Natural killer cell treated with Interleukin-12 subunit alpha and Interleukin-12 subunit beta and Interleukin-15 and Interleukin-18, amount 100 ng/mL, for 72 hours (primary cell): ENCODE measurements at regions not wholly inside any gene's neighbourhood (a gene's known extent, or its start where the extent isn't known, plus 50 kb on each side); places are given as distances from the start of the nearest gene placed in this dataset.
"Not testable (repeated sequence)": the region's sequence is repeated elsewhere in the genome, so short reads cannot be mapped to it uniquely, and the experiment has no call there.

Source experiments
- ATAC-seq, 2 donors: fragments of 150-1000 bp; cut with Tn5 transposase in 1 of 2; sonication (Bioruptor Pico), chemical (Tn5 transposase) in 1 of 2; 2 replicates each; pipeline ENCODE4 v1.10.0; 2021
- DNase-seq: peaks from one replicate; pipeline ENCODE4 v3.0.0; 2022; ENCODE audit warnings: low spot score
- H3K27ac Mint-ChIP-seq, 2 donors: 1 replicate in 1 of 2; 2 replicates in 1 of 2; pipeline ENCODE4 v1.8.0; 2022; ENCODE audit warnings: mixed read lengths in 2 of 2, mild to moderate bottlenecking in 1 of 2, moderate library complexity in 1 of 2
- H3K27me3 Mint-ChIP-seq, 2 donors: 1 replicate in 1 of 2; 2 replicates in 1 of 2; pipeline ENCODE4 v1.8.0; 2022; ENCODE audit warnings: mixed read lengths in 2 of 2
- H3K36me3 Mint-ChIP-seq: one replicate; pipeline ENCODE4 v1.8.0; 2022; ENCODE audit warnings: mixed read lengths
- H3K4me1 Mint-ChIP-seq, 2 donors: 1 replicate in 1 of 2; 2 replicates in 1 of 2; pipeline ENCODE4 v1.8.0; 2022; ENCODE audit warnings: low read depth in 2 of 2, mixed read lengths in 2 of 2, mild to moderate bottlenecking in 1 of 2
- H3K4me3 Mint-ChIP-seq: one replicate; pipeline ENCODE4 v1.8.0; 2022; ENCODE audit warnings: mixed read lengths
- H3K9me3 Mint-ChIP-seq: 2 replicates; pipeline ENCODE4 v1.8.0; 2022; ENCODE audit warnings: mixed read lengths

- not testable (repeated sequence) for H3K4me1 Mint-ChIP-seq, H3K27me3 Mint-ChIP-seq, H3K4me3 Mint-ChIP-seq, DNase-seq, H3K27ac Mint-ChIP-seq, ATAC-seq, H3K9me3 Mint-ChIP-seq, H3K36me3 Mint-ChIP-seq
Measured at GRCh38 chr15:77885877-77886500, 191.5 kb downstream of the TBC1D2B start.

GRCh38 chr15:77883012-77883411 is 194.5 kb downstream of the TBC1D2B start:
- not testable (repeated sequence) for H3K9me3 Mint-ChIP-seq, DNase-seq, H3K27me3 Mint-ChIP-seq, H3K4me1 Mint-ChIP-seq, H3K4me3 Mint-ChIP-seq, H3K36me3 Mint-ChIP-seq, ATAC-seq, H3K27ac Mint-ChIP-seq

GRCh38 chr15:77881950-77882349 is 195.6 kb downstream of the TBC1D2B start:
- no peaks in the 10 kb centered on the region for H3K27me3 Mint-ChIP-seq
- no peaks in the 10 kb centered on the region for H3K4me1 Mint-ChIP-seq
- H3K36me3 Mint-ChIP-seq: no peaks in the 10 kb centered on the region
- H3K4me3 Mint-ChIP-seq: no peak overlapping the region
- no peak overlapping the region for H3K27ac Mint-ChIP-seq
- ATAC-seq (no peak), DNase-seq (no peak)
- no peaks in the 10 kb centered on the region for H3K9me3 Mint-ChIP-seq

GRCh38 chr15:77881535-77881934 is 196.0 kb downstream of the TBC1D2B start:
- H3K4me3 Mint-ChIP-seq, H3K9me3 Mint-ChIP-seq, H3K27me3 Mint-ChIP-seq, H3K4me1 Mint-ChIP-seq, H3K27ac Mint-ChIP-seq, H3K36me3 Mint-ChIP-seq, DNase-seq, ATAC-seq: not testable (repeated sequence)

GRCh38 chr15:77879466-77879865 is 198.0 kb downstream of the TBC1D2B start:
- not testable (repeated sequence) for H3K4me3 Mint-ChIP-seq, H3K9me3 Mint-ChIP-seq, H3K36me3 Mint-ChIP-seq, DNase-seq, H3K4me1 Mint-ChIP-seq, H3K27me3 Mint-ChIP-seq, H3K27ac Mint-ChIP-seq, ATAC-seq

GRCh38 chr15:77877869-77878577 is 199.5 kb downstream of the TBC1D2B start:
- H3K36me3 Mint-ChIP-seq: no peaks in the 10 kb centered on the region
- no peak overlapping the region for H3K4me3 Mint-ChIP-seq
- no peaks in the 10 kb centered on the region for H3K27me3 Mint-ChIP-seq
- no peak overlapping the region for H3K27ac Mint-ChIP-seq
- DNase-seq (no peak), ATAC-seq (no peak)
- no peaks in the 10 kb centered on the region for H3K4me1 Mint-ChIP-seq
- no peaks in the 10 kb centered on the region for H3K9me3 Mint-ChIP-seq

- not testable (repeated sequence) for H3K27me3 Mint-ChIP-seq, H3K27ac Mint-ChIP-seq, H3K9me3 Mint-ChIP-seq
Measured at GRCh38 chr15:77876107-77876820, 201.2 kb downstream of the TBC1D2B start.

GRCh38 chr15:77875066-77875721 is 202.3 kb downstream of the TBC1D2B start:
- not testable (repeated sequence) for H3K4me3 Mint-ChIP-seq, H3K9me3 Mint-ChIP-seq, H3K4me1 Mint-ChIP-seq, H3K36me3 Mint-ChIP-seq, H3K27me3 Mint-ChIP-seq, DNase-seq, H3K27ac Mint-ChIP-seq
- peak in 1 of 2 donors; percentile 48 for ATAC-seq

More at GRCh38 chr15:77876107-77876820, 201.2 kb downstream of the TBC1D2B start:
- peak in 1 of 2 donors; percentile 25 for ATAC-seq
- H3K4me1 Mint-ChIP-seq, DNase-seq, H3K36me3 Mint-ChIP-seq, H3K4me3 Mint-ChIP-seq: not testable (repeated sequence)

- H3K4me1 Mint-ChIP-seq: no peaks in the 10 kb centered on the region
- no peak overlapping the region for H3K4me3 Mint-ChIP-seq
- DNase-seq (no peak), ATAC-seq (no peak)
- H3K9me3 Mint-ChIP-seq: no peaks in the 10 kb centered on the region
- H3K27ac Mint-ChIP-seq: no peak overlapping the region
- no peaks in the 10 kb centered on the region for H3K36me3 Mint-ChIP-seq
- peaks cover 0 to 3% of the 10 kb centered on the region in 2 donors for H3K27me3 Mint-ChIP-seq
Measured at GRCh38 chr15:77874063-77874462, 203.4 kb downstream of the TBC1D2B start.

- H3K4me3 Mint-ChIP-seq, H3K27ac Mint-ChIP-seq, H3K9me3 Mint-ChIP-seq, H3K4me1 Mint-ChIP-seq, H3K27me3 Mint-ChIP-seq, ATAC-seq, H3K36me3 Mint-ChIP-seq: not testable (repeated sequence)
- peak; percentile 57 for DNase-seq
Measured at GRCh38 chr15:77872521-77873425, 204.7 kb downstream of the TBC1D2B start.

GRCh38 chr15:77871852-77872371 is 205.6 kb downstream of the TBC1D2B start:
- H3K4me1 Mint-ChIP-seq: no peaks in the 10 kb centered on the region
- H3K4me3 Mint-ChIP-seq: no peak overlapping the region
- peaks cover 0 to 3% of the 10 kb centered on the region in 2 donors for H3K27me3 Mint-ChIP-seq
- ATAC-seq (no peak), DNase-seq (peak; percentile 45)
- no peaks in the 10 kb centered on the region for H3K36me3 Mint-ChIP-seq
- no peak overlapping the region for H3K27ac Mint-ChIP-seq
- no peaks in the 10 kb centered on the region for H3K9me3 Mint-ChIP-seq

GRCh38 chr15:77870195-77871065 is 207.1 kb downstream of the TBC1D2B start:
- Mint-ChIP-seq H3K27ac (no peak overlapping the region), H3K4me3 (no peak overlapping the region), H3K36me3 (no peaks in the 10 kb centered on the region), H3K9me3 (no peaks in the 10 kb centered on the region), H3K27me3 (peaks cover 0 to 3% of the 10 kb centered on the region in 2 donors), H3K4me1 (no peaks in the 10 kb centered on the region)
- peak in 1 of 2 donors; percentile 63 for ATAC-seq
- peak; percentile 70 for DNase-seq
